ENCODE measurements at regions not wholly inside any gene's neighbourhood (a gene's known extent, or its start where the extent isn't known, plus 50 kb on each side); places are given as distances from the start of the nearest gene placed in this dataset.

DNA sequence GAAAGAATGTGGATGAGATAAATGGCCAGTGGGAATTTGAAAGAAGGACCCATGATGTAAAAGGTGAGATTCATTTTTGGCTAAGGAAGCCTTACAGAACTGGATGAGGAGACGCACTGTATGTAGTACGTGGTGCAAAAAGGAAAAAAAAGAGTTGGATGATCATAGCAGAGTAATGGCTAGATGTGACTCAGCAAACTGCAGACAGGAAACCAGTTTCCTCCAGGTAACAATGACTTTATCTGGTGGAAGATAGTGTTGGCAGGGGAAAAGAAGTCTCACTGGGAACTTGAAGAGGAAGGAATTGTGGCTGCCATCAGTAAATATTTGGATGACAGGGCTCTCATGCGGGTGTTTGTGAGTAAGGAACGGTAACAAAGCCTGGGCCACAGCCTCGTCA, 243.2 kb downstream of the CPE start:
- no peak for TF ChIP-seq POLR2AphosphoS5 (IDR thresholded peaks at IDR 0.05; ENCODE audit: borderline replicate concordance, low read depth, low read length)
- TF ChIP-seq EZH2 (IDR thresholded peaks at IDR 0.05): no peak
